ENCODE measurements at regions not wholly inside any gene's neighbourhood (a gene's known extent, or its start where the extent isn't known, plus 50 kb on each side); places are given as distances from the start of the nearest gene placed in this dataset.

- no peak overlapping the region for H3K27ac ChIP-seq (ENCODE audit: low read length)
- no peak overlapping the region for H3K4me3 ChIP-seq (ENCODE audit: low read length in 2 of 2)
- H3K36me3 ChIP-seq (ENCODE audit: control insufficient read depth in 2 of 2, insufficient read depth in 2 of 2, low read length in 2 of 2): no peaks in the 10 kb centered on the region
- H3K27me3 ChIP-seq (ENCODE audit: control insufficient read depth in 1 of 2, insufficient read depth in 2 of 2, low read length in 2 of 2): no peaks in the 10 kb centered on the region
- H3K9me3 ChIP-seq (ENCODE audit: control insufficient read depth in 2 of 2, low read length in 2 of 2): no peaks in the 10 kb centered on the region
- H3K4me1 ChIP-seq (ENCODE audit: control insufficient read depth, insufficient read depth, low read length): no peaks in the 10 kb centered on the region
- H3K9ac ChIP-seq (ENCODE audit: low read length in 2 of 2): no peak overlapping the region
Observed at GRCh38 chr6:8526624-8527023, 91.3 kb upstream of the SLC35B3 start.

- no peaks in the 10 kb centered on the region for H3K9me3 ChIP-seq (ENCODE audit: control insufficient read depth in 2 of 2, low read length in 2 of 2)
- H3K4me3 ChIP-seq (ENCODE audit: low read length in 2 of 2): no peak overlapping the region
- no peaks in the 10 kb centered on the region for H3K4me1 ChIP-seq (ENCODE audit: control insufficient read depth, insufficient read depth, low read length)
- H3K27ac ChIP-seq (ENCODE audit: low read length): no peak overlapping the region
- H3K36me3 ChIP-seq (ENCODE audit: control insufficient read depth in 2 of 2, insufficient read depth in 2 of 2, low read length in 2 of 2): no peaks in the 10 kb centered on the region
- H3K9ac ChIP-seq (ENCODE audit: low read length in 2 of 2): no peak overlapping the region
- H3K27me3 ChIP-seq (ENCODE audit: control insufficient read depth in 1 of 2, insufficient read depth in 2 of 2, low read length in 2 of 2): no peaks in the 10 kb centered on the region
Observed at GRCh38 chr6:8525370-8525769, 90.0 kb upstream of the SLC35B3 start.

- Histone ChIP-seq H3K27me3 (ENCODE audit: control insufficient read depth in 1 of 2, insufficient read depth in 2 of 2, low read length in 2 of 2) (no peaks in the 10 kb centered on the region), H3K27ac (ENCODE audit: low read length) (no peak overlapping the region), H3K9ac (ENCODE audit: low read length in 2 of 2) (no peak overlapping the region), H3K36me3 (ENCODE audit: control insufficient read depth in 2 of 2, insufficient read depth in 2 of 2, low read length in 2 of 2) (no peaks in the 10 kb centered on the region), H3K4me1 (ENCODE audit: control insufficient read depth, insufficient read depth, low read length) (no peaks in the 10 kb centered on the region), H3K4me3 (ENCODE audit: low read length in 2 of 2) (no peak overlapping the region), H3K9me3 (ENCODE audit: control insufficient read depth in 2 of 2, low read length in 2 of 2) (no peaks in the 10 kb centered on the region)
Observed at GRCh38 chr6:8513174-8513573, 77.8 kb upstream of the SLC35B3 start.

GRCh38 chr6:8507286-8507685, 71.9 kb upstream of the SLC35B3 start:
- Histone ChIP-seq H3K4me3 (ENCODE audit: low read length in 2 of 2) (no peak overlapping the region), H3K9ac (ENCODE audit: low read length in 2 of 2) (no peak overlapping the region), H3K27me3 (ENCODE audit: control insufficient read depth in 1 of 2, insufficient read depth in 2 of 2, low read length in 2 of 2) (no peaks in the 10 kb centered on the region), H3K36me3 (ENCODE audit: control insufficient read depth in 2 of 2, insufficient read depth in 2 of 2, low read length in 2 of 2) (no peaks in the 10 kb centered on the region), H3K9me3 (ENCODE audit: control insufficient read depth in 2 of 2, low read length in 2 of 2) (no peaks in the 10 kb centered on the region), H3K4me1 (ENCODE audit: control insufficient read depth, insufficient read depth, low read length) (no peaks in the 10 kb centered on the region), H3K27ac (ENCODE audit: low read length) (no peak overlapping the region)

- H3K36me3 ChIP-seq (ENCODE audit: control insufficient read depth in 2 of 2, insufficient read depth in 2 of 2, low read length in 2 of 2): no peaks in the 10 kb centered on the region
- no peaks in the 10 kb centered on the region for H3K4me1 ChIP-seq (ENCODE audit: control insufficient read depth, insufficient read depth, low read length)
- H3K27ac ChIP-seq (ENCODE audit: low read length): no peak overlapping the region
- no peaks in the 10 kb centered on the region for H3K9me3 ChIP-seq (ENCODE audit: control insufficient read depth in 2 of 2, low read length in 2 of 2)
- no peak overlapping the region for H3K4me3 ChIP-seq (ENCODE audit: low read length in 2 of 2)
- H3K27me3 ChIP-seq (ENCODE audit: control insufficient read depth in 1 of 2, insufficient read depth in 2 of 2, low read length in 2 of 2): no peaks in the 10 kb centered on the region
- H3K9ac ChIP-seq (ENCODE audit: low read length in 2 of 2): no peak overlapping the region
Observed at GRCh38 chr6:8506126-8506525, 70.8 kb upstream of the SLC35B3 start.

- Histone ChIP-seq H3K36me3 (ENCODE audit: control insufficient read depth in 2 of 2, insufficient read depth in 2 of 2, low read length in 2 of 2) (no peaks in the 10 kb centered on the region), H3K4me3 (ENCODE audit: low read length in 2 of 2) (no peak overlapping the region), H3K27me3 (ENCODE audit: control insufficient read depth in 1 of 2, insufficient read depth in 2 of 2, low read length in 2 of 2) (no peaks in the 10 kb centered on the region), H3K27ac (ENCODE audit: low read length) (no peak overlapping the region), H3K9me3 (ENCODE audit: control insufficient read depth in 2 of 2, low read length in 2 of 2) (no peaks in the 10 kb centered on the region), H3K4me1 (ENCODE audit: control insufficient read depth, insufficient read depth, low read length) (no peaks in the 10 kb centered on the region), H3K9ac (ENCODE audit: low read length in 2 of 2) (no peak overlapping the region)
Observed at GRCh38 chr6:8499540-8499939, 64.2 kb upstream of the SLC35B3 start.

- Histone ChIP-seq H3K4me1 (ENCODE audit: control insufficient read depth, insufficient read depth, low read length) (no peaks in the 10 kb centered on the region), H3K27ac (ENCODE audit: low read length) (no peak overlapping the region), H3K4me3 (ENCODE audit: low read length in 2 of 2) (no peak overlapping the region), H3K36me3 (ENCODE audit: control insufficient read depth in 2 of 2, insufficient read depth in 2 of 2, low read length in 2 of 2) (no peaks in the 10 kb centered on the region), H3K9me3 (ENCODE audit: control insufficient read depth in 2 of 2, low read length in 2 of 2) (no peaks in the 10 kb centered on the region), H3K9ac (ENCODE audit: low read length in 2 of 2) (no peak overlapping the region), H3K27me3 (ENCODE audit: control insufficient read depth in 1 of 2, insufficient read depth in 2 of 2, low read length in 2 of 2) (no peaks in the 10 kb centered on the region)
Observed at GRCh38 chr6:8494730-8495129, 59.4 kb upstream of the SLC35B3 start.

GRCh38 chr6:8492536-8493133, 57.3 kb upstream of the SLC35B3 start:
- Histone ChIP-seq H3K27ac (ENCODE audit: low read length) (no peak overlapping the region), H3K27me3 (ENCODE audit: control insufficient read depth in 1 of 2, insufficient read depth in 2 of 2, low read length in 2 of 2) (no peaks in the 10 kb centered on the region), H3K4me3 (ENCODE audit: low read length in 2 of 2) (no peak overlapping the region), H3K9me3 (ENCODE audit: control insufficient read depth in 2 of 2, low read length in 2 of 2) (no peaks in the 10 kb centered on the region), H3K36me3 (ENCODE audit: control insufficient read depth in 2 of 2, insufficient read depth in 2 of 2, low read length in 2 of 2) (no peaks in the 10 kb centered on the region), H3K4me1 (ENCODE audit: control insufficient read depth, insufficient read depth, low read length) (no peaks in the 10 kb centered on the region), H3K9ac (ENCODE audit: low read length in 2 of 2) (no peak overlapping the region)

All from stomach smooth muscle (tissue), 2 donors.